CD14-positive monocyte (primary cell): ENCODE measurements at regions not wholly inside any gene's neighbourhood (a gene's known extent, or its start where the extent isn't known, plus 50 kb on each side); places are given as distances from the start of the nearest gene placed in this dataset.

Experiments used
- DNase-seq, 3 donors: peaks; one replicate each; pipeline ENCODE4 v3.0.0-alpha.2; 2011 to 2022
- H2AFZ ChIP-seq: 2 replicates; pipeline ENCODE4 v1.6.0; 2012; ENCODE audit warnings: mild to moderate bottlenecking, low read depth, low read length, inconsistent platforms; ENCODE audit not compliant: insufficient read depth, poor library complexity, severe bottlenecking
- H3K27ac ChIP-seq, 2 donors: 1 replicate in 1 of 2; 2 replicates in 1 of 2; pipeline ENCODE4 v1.5.1; 2012 to 2013; ENCODE audit warnings: low read length in 2 of 2, control low read depth in 1 of 2, inconsistent platforms in 1 of 2, low read depth in 1 of 2, mild to moderate bottlenecking in 1 of 2
- H3K27me3 ChIP-seq, 2 donors: one replicate each; pipeline versions ENCODE4 v1.6.0 to v1.6.1; 2011 to 2013; ENCODE audit warnings: low read length in 2 of 2; ENCODE audit not compliant: control insufficient read depth in 2 of 2, insufficient read depth in 2 of 2
- H3K36me3 ChIP-seq, 2 donors: replicated peaks in 1 of 2; 1 replicate in 1 of 2; 2 replicates in 1 of 2; pipeline versions ENCODE4 v1.5.1 to v1.6.1; 2012 to 2013; ENCODE audit warnings: low read length in 2 of 2, control low read depth in 1 of 2, inconsistent platforms in 1 of 2, mild to moderate bottlenecking in 1 of 2; ENCODE audit not compliant: insufficient read depth in 2 of 2, control insufficient read depth in 1 of 2
- H3K4me1 ChIP-seq, 2 donors: 1 replicate in 1 of 2; 2 replicates in 1 of 2; pipeline versions ENCODE4 v1.5.1 to v1.6.1; 2012 to 2013; ENCODE audit warnings: low read length in 2 of 2, control low read depth in 1 of 2, inconsistent platforms in 1 of 2, mild to moderate bottlenecking in 1 of 2, moderate library complexity in 1 of 2; ENCODE audit not compliant: insufficient read depth in 2 of 2, control insufficient read depth in 1 of 2
- H3K4me2 ChIP-seq: replicated peaks from 2 replicates; pipeline ENCODE3; 2012; ENCODE audit warnings: low read length, moderate library complexity, mild to moderate bottlenecking; ENCODE audit not compliant: poor library complexity, severe bottlenecking; ENCODE audit errors: extremely low read depth
- H3K4me3 ChIP-seq, 3 experiments: fragments of 200-600 bp in 1 of 3; sonication (generic) in 1 of 3; replicated peaks in 1 of 3; 1 replicate in 2 of 3; 2 replicates in 1 of 3; pipeline ENCODE4 v1.5.1; 2011 to 2013; ENCODE audit warnings: low read length in 3 of 3, mild to moderate bottlenecking in 3 of 3, control low read depth in 2 of 3, low read depth in 2 of 3, inconsistent platforms in 1 of 3, moderate library complexity in 1 of 3
- H3K79me2 ChIP-seq: 2 replicates; pipeline ENCODE4 v1.6.0; 2012; ENCODE audit warnings: mild to moderate bottlenecking, control low read depth, inconsistent platforms, low read length, moderate library complexity; ENCODE audit not compliant: insufficient read depth
- H3K9ac ChIP-seq: 2 replicates; pipeline ENCODE4 v1.6.0; 2017; ENCODE audit warnings: low read length, mild to moderate bottlenecking; ENCODE audit not compliant: insufficient read depth, poor library complexity, severe bottlenecking
- H3K9me3 ChIP-seq, 2 donors: replicated peaks in 1 of 2; 1 replicate in 1 of 2; 2 replicates in 1 of 2; pipeline versions ENCODE4 v1.5.1 to v1.6.1; 2012 to 2013; ENCODE audit warnings: low read length in 2 of 2, control low read depth in 1 of 2; ENCODE audit not compliant: control insufficient read depth in 1 of 2, insufficient read depth in 1 of 2
- H4K20me1 ChIP-seq: 2 replicates; pipeline ENCODE4 v1.6.0; 2012; ENCODE audit warnings: mild to moderate bottlenecking, low read length, control low read depth, moderate library complexity; ENCODE audit not compliant: insufficient read depth
- H3K27ac Mint-ChIP-seq, 7 donors: one replicate each; pipeline ENCODE4 v1.8.0; 2020; ENCODE audit warnings: mild to moderate bottlenecking in 7 of 7, mixed read lengths in 7 of 7, moderate library complexity in 6 of 7, inconsistent platforms in 2 of 7
- H3K27me3 Mint-ChIP-seq, 3 donors: one replicate each; pipeline ENCODE4 v1.8.0; 2021 to 2022; ENCODE audit warnings: low read depth in 3 of 3, mild to moderate bottlenecking in 3 of 3, mixed read lengths in 3 of 3, moderate library complexity in 3 of 3, inconsistent platforms in 1 of 3
- H3K36me3 Mint-ChIP-seq, 2 donors: one replicate each; pipeline ENCODE4 v1.8.0; 2020; ENCODE audit warnings: mixed read lengths in 2 of 2, inconsistent platforms in 1 of 2, mild to moderate bottlenecking in 1 of 2
- H3K4me1 Mint-ChIP-seq: one replicate; pipeline ENCODE4 v1.8.0; 2020; ENCODE audit warnings: mild to moderate bottlenecking, mixed read lengths
- H3K4me3 Mint-ChIP-seq, 2 donors: one replicate each; pipeline ENCODE4 v1.8.0; 2020; ENCODE audit warnings: mild to moderate bottlenecking in 2 of 2, mixed read lengths in 2 of 2, moderate library complexity in 1 of 2
- H3K9me3 Mint-ChIP-seq, 7 donors: one replicate each; pipeline ENCODE4 v1.8.0; 2020 to 2022; ENCODE audit warnings: mixed read lengths in 7 of 7, mild to moderate bottlenecking in 6 of 7, moderate library complexity in 6 of 7, inconsistent platforms in 2 of 7
- WGBS: methylation state at CpG from one replicate; pipeline ENCODE4 v1.1.5; 2013; ENCODE audit warnings: missing lambda C conversion rate; ENCODE audit not compliant: insufficient coverage; 5-methylcytosine and 5-hydroxymethylcytosine counted together
- intact Hi-C, 2 donors: fragments of 100-400 bp; cut with micrococcal nuclease; formaldehyde crosslinking; loops; one replicate each; pipeline versions ENCODE4 v1.15.0 to v1.15.1; 2023
- TF ChIP-seq, protein P1 (sequence below): fragments of 200-600 bp; IDR thresholded peaks from one replicate; pipeline ENCODE4 v1.8.0; 2022; ENCODE audit warnings: antibody characterized with exemption, mild to moderate bottlenecking

DNA sequence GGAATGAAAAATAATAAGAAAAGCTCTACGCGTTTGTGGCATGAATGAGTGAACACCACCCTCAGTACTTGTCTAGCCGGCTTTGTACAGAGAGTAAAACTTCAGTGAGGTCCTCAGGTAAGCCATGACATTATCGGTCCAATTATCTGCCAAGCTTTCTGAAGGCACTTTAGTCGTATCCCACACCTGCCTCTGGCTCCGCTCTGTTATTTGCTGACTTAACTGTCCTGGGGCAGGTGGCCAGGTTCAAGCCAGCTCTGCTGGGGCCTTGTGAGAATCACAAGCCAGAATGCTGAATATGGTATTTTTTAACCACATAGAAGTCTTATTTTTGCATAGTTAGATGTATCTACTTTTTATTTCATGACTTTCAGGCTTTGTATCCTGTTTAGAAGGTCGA lies 66.0 kb upstream of the FHIP2A start:
- Histone ChIP-seq H3K9me3 (no peaks in the 10 kb centered on the region), H2AFZ (no peak overlapping the region), H3K27me3 (no peaks in the 10 kb centered on the region), H3K4me3 (no peak overlapping the region), H3K4me2 (no peak overlapping the region), H4K20me1 (no peaks in the 10 kb centered on the region), H3K79me2 (no peaks in the 10 kb centered on the region), H3K4me1 (no peaks in the 10 kb centered on the region), H3K27ac (no peak overlapping the region), H3K9ac (no peak overlapping the region), H3K36me3 (no peaks in the 10 kb centered on the region)
- DNase-seq = no peak
- H3K9me3 Mint-ChIP-seq = peaks cover 0 to 5% (median 0%) of the 10 kb centered on the region in 7 donors
- no peak overlapping the region for H3K27ac Mint-ChIP-seq
- no peak overlapping the region for H3K4me3 Mint-ChIP-seq
- peaks cover 0 to 1% (median 0%) of the 10 kb centered on the region in 3 donors for H3K27me3 Mint-ChIP-seq
- WGBS = 96% methylated on average over 5 of the region's 7 CpGs
- TF ChIP-seq, protein P1, sequence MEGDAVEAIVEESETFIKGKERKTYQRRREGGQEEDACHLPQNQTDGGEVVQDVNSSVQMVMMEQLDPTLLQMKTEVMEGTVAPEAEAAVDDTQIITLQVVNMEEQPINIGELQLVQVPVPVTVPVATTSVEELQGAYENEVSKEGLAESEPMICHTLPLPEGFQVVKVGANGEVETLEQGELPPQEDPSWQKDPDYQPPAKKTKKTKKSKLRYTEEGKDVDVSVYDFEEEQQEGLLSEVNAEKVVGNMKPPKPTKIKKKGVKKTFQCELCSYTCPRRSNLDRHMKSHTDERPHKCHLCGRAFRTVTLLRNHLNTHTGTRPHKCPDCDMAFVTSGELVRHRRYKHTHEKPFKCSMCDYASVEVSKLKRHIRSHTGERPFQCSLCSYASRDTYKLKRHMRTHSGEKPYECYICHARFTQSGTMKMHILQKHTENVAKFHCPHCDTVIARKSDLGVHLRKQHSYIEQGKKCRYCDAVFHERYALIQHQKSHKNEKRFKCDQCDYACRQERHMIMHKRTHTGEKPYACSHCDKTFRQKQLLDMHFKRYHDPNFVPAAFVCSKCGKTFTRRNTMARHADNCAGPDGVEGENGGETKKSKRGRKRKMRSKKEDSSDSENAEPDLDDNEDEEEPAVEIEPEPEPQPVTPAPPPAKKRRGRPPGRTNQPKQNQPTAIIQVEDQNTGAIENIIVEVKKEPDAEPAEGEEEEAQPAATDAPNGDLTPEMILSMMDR = no peak
- intact Hi-C loops = no loop called here
- no peaks in the 10 kb centered on the region for H3K36me3 Mint-ChIP-seq
- H3K4me1 Mint-ChIP-seq = no peaks in the 10 kb centered on the region

DNA sequence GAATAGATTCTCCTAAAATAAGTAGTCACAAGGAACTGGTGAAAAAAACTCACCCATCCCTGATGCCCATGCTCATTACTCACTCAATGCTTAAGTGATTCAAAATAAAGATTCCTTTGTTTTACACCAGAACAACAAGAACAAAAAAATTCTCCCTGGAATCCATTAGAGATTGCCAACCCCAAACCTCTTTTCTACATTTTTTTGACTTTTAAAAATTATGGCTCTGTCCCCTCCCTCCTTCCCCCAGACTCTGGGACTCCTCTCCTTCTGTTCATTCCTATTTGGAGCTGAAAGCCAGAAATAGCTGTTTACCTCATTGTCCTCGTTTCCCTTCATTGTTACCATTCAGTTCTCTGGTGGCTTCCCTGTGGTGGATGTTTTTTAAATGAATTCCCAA lies 63.2 kb upstream of the FHIP2A start:
- Histone ChIP-seq H3K4me3 (no peak overlapping the region), H2AFZ (no peak overlapping the region), H3K27me3 (no peaks in the 10 kb centered on the region), H3K36me3 (no peaks in the 10 kb centered on the region), H3K27ac (no peak overlapping the region), H3K79me2 (no peaks in the 10 kb centered on the region), H4K20me1 (no peaks in the 10 kb centered on the region), H3K4me2 (no peak overlapping the region), H3K4me1 (no peaks in the 10 kb centered on the region), H3K9ac (no peak overlapping the region), H3K9me3 (no peaks in the 10 kb centered on the region)
- Mint-ChIP-seq H3K36me3 (no peaks in the 10 kb centered on the region), H3K4me1 (no peaks in the 10 kb centered on the region), H3K27ac (no peak overlapping the region), H3K9me3 (peaks cover 0 to 2% (median 0%) of the 10 kb centered on the region in 7 donors), H3K27me3 (peaks cover 1 to 3% (median 3%) of the 10 kb centered on the region in 3 donors), H3K4me3 (no peak overlapping the region)
- WGBS = no CpG with 5 or more reads among the region's 1 CpG
- no peak for DNase-seq
- TF ChIP-seq, protein P1 = no peak
- intact Hi-C loops = no loop called here
